SK-N-MC (cell line): ENCODE measurements at regions not wholly inside any gene's neighbourhood (a gene's known extent, or its start where the extent isn't known, plus 50 kb on each side); places are given as distances from the start of the nearest gene placed in this dataset.

ENCODE experiments used
- EZH2 ChIP-seq: fragments of 200-600 bp; sonication (generic); IDR thresholded peaks from one replicate; pipeline ENCODE4 v1.6.1; 2017; ENCODE audit warnings: antibody characterized with exemption
- POLR2AphosphoS5 ChIP-seq: IDR thresholded peaks from 2 replicates; pipeline ENCODE4 v1.6.1; 2012; ENCODE audit warnings: mild to moderate bottlenecking, low read depth, low read length, borderline replicate concordance

- no peak for TF ChIP-seq EZH2
- TF ChIP-seq POLR2AphosphoS5 = no peak
Measured at GRCh38 chr14:80350707-80351106, 139.4 kb upstream of the DIO2 start.
